ENCODE measurements at regions not wholly inside any gene's neighbourhood (a gene's known extent, or its start where the extent isn't known, plus 50 kb on each side); places are given as distances from the start of the nearest gene placed in this dataset.

GRCh38 chr18:71011389-71011788 is 722.5 kb downstream of the SOCS6 start:
- H3K27me3 ChIP-seq (ENCODE audit: control insufficient read depth, insufficient read depth, low read length): no peaks in the 10 kb centered on the region
- ATAC-seq (no peak), DNase-seq (ENCODE audit: low read depth, low spot score) (no peak)
- no peak overlapping the region for H3K4me3 ChIP-seq (ENCODE audit: low read depth in 2 of 2, low read length in 2 of 2)
- no peaks in the 10 kb centered on the region; the same call in 1 of the 2 replicates for H3K36me3 ChIP-seq (ENCODE audit: control insufficient read depth, insufficient read depth, low read length)
- ChIA-PET CTCF (no interaction called here), POLR2A (no interaction called here)
- no peak for TF ChIP-seq TCF7L2 (IDR thresholded peaks at IDR 0.05; ENCODE audit: low read depth, low read length)
- no peak for TF ChIP-seq CTCF (IDR thresholded peaks at IDR 0.05)
- no peak for TF ChIP-seq REST (IDR thresholded peaks at IDR 0.05; ENCODE audit: insufficient read depth in 1 of 2, low read depth in 2 of 2, low read length in 1 of 2)
- no peak for TF ChIP-seq POLR2AphosphoS5 (IDR thresholded peaks at IDR 0.05; ENCODE audit: low read depth, low read length)
- no peak for TF ChIP-seq SIN3A (IDR thresholded peaks at IDR 0.05; ENCODE audit: borderline replicate concordance, insufficient read depth, low read depth, low read length)
- H3K4me1 ChIP-seq (ENCODE audit: control insufficient read depth, insufficient read depth, low read length): no peaks in the 10 kb centered on the region
- intact Hi-C loops (cut with micrococcal nuclease; ENCODE audit: unreplicated experiment) (no loop called here), in situ Hi-C loops (cut with HindIII; ENCODE audit: low pct_unique_long_range_greater_than_20kb, low sequenced_read_pairs) (no loop called here)
- no TSS peak for BruUV-seq (replicated peaks)
- no peak overlapping the region for H3K27ac ChIP-seq (ENCODE audit: low read length)
- H3K9me3 ChIP-seq (ENCODE audit: control insufficient read depth, insufficient read depth, low read depth, low read length): no peaks in the 10 kb centered on the region

- Histone ChIP-seq H3K9me3 (ENCODE audit: control insufficient read depth, insufficient read depth, low read depth, low read length) (no peaks in the 10 kb centered on the region), H3K27me3 (ENCODE audit: control insufficient read depth, insufficient read depth, low read length) (no peaks in the 10 kb centered on the region), H3K4me3 (ENCODE audit: low read depth in 2 of 2, low read length in 2 of 2) (no peak overlapping the region), H3K4me1 (ENCODE audit: control insufficient read depth, insufficient read depth, low read length) (no peaks in the 10 kb centered on the region), H3K27ac (ENCODE audit: low read length) (no peak overlapping the region), H3K36me3 (ENCODE audit: control insufficient read depth, insufficient read depth, low read length) (no peaks in the 10 kb centered on the region)
- BruUV-seq (replicated peaks): no TSS peak
- POLR2A ChIA-PET: no interaction called here
- in situ Hi-C loops (cut with HindIII; ENCODE audit: low pct_unique_long_range_greater_than_20kb, low sequenced_read_pairs): no loop called here
- ATAC-seq (no peak), DNase-seq (ENCODE audit: low read depth, low spot score) (no peak)
- CTCF ChIA-PET: no interaction called here
- TF ChIP-seq CTCF (IDR thresholded peaks at IDR 0.05): no peak
- no peak for TF ChIP-seq TCF7L2 (IDR thresholded peaks at IDR 0.05; ENCODE audit: low read depth, low read length)
- TF ChIP-seq SIN3A (IDR thresholded peaks at IDR 0.05; ENCODE audit: borderline replicate concordance, insufficient read depth, low read depth, low read length): no peak
- intact Hi-C loops (cut with micrococcal nuclease; ENCODE audit: unreplicated experiment): no loop called here
Measured at GRCh38 chr18:71008257-71008656, 719.4 kb downstream of the SOCS6 start.

- Histone ChIP-seq H3K27me3 (ENCODE audit: control insufficient read depth, insufficient read depth, low read length) (no peaks in the 10 kb centered on the region), H3K4me1 (ENCODE audit: control insufficient read depth, insufficient read depth, low read length) (no peaks in the 10 kb centered on the region), H3K9me3 (ENCODE audit: control insufficient read depth, insufficient read depth, low read depth, low read length) (no peaks in the 10 kb centered on the region), H3K36me3 (ENCODE audit: control insufficient read depth, insufficient read depth, low read length) (no peaks in the 10 kb centered on the region), H3K27ac (ENCODE audit: low read length) (no peak overlapping the region), H3K4me3 (ENCODE audit: low read depth in 2 of 2, low read length in 2 of 2) (no peak overlapping the region)
- TF ChIP-seq SIN3A (IDR thresholded peaks at IDR 0.05; ENCODE audit: borderline replicate concordance, insufficient read depth, low read depth, low read length): no peak
- TF ChIP-seq POLR2AphosphoS5 (IDR thresholded peaks at IDR 0.05; ENCODE audit: low read depth, low read length): no peak
- TF ChIP-seq CTCF (IDR thresholded peaks at IDR 0.05): no peak
- no peak for TF ChIP-seq TCF7L2 (IDR thresholded peaks at IDR 0.05; ENCODE audit: low read depth, low read length)
- ATAC-seq (no peak), DNase-seq (ENCODE audit: low read depth, low spot score) (no peak)
- ChIA-PET POLR2A (no interaction called here), CTCF (no interaction called here)
- in situ Hi-C loops (cut with HindIII; ENCODE audit: low pct_unique_long_range_greater_than_20kb, low sequenced_read_pairs): no loop called here
- BruUV-seq (replicated peaks): no TSS peak
- intact Hi-C loops (cut with micrococcal nuclease; ENCODE audit: unreplicated experiment): no loop called here
Measured at GRCh38 chr18:71001597-71001996, 712.8 kb downstream of the SOCS6 start.
